ENCODE measurements at regions not wholly inside any gene's neighbourhood (a gene's known extent, or its start where the extent isn't known, plus 50 kb on each side); places are given as distances from the start of the nearest gene placed in this dataset.

DNA sequence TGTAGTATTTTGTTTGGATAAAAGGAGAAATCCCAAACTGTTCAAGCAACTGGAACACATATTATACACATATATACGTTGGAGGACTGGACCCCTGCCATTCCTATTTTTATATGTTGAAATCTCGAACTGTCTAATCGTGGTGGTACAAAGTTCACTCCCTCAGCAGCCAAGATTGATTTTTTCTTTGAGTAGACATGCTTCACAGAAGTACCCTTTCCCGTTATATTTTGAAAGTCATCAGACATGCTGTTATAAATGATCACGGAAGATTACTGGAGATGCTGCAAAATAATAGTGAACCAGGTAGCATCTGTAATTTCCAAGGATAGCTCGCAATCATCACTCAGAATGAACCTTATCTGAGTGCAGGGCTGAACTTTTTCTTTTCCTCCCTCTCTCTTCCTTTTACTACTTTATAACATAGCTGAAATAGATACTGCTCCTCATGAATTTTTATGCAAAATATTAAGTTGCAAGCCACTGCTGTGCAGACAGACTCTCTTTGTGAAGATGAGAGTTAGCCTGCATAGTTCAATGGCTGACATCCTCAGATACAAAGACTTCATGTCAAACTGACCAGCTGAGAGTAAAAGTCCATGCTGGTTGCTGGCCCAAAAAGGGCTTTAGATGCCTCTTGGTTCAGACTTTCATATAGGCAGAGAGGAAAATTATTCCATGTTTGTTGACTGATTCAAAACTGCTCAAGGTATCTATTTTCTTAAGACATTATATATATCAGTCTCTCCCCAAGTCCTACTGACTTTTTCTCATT is 451.9 kb downstream of the TMEM38B start:
- TF ChIP-seq ZNF565 (CRISPR knock-in tag; conservative IDR thresholded peaks at IDR 0.05; ENCODE audit: low read depth) = no peak

DNA sequence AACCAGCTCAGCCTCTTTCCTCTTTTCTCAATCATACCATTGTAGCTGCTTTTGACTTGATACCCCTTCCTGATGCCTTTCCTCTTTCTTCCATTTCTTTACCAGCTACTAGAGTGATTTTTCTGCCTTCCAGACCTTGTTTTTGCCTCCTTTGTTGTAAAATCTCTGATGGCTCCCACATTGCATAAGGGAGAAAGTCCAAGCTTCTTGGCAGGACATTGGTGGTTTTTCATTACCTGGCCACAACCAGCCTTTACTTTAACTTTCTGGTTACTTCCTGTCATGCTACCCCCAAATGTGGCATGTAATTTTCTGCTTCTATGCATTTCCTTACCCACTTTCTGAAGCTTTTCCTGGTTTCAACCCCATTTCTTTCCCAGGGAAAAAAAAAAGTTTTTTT is 452.5 kb downstream of the TMEM38B start:
- no peak for TF ChIP-seq PPARA (CRISPR knock-in tag; IDR thresholded peaks at IDR 0.05; ENCODE audit: borderline replicate concordance)
- no peak for TF ChIP-seq CSDC2 (CRISPR knock-in tag; IDR thresholded peaks at IDR 0.05)
- ATAC-seq = no peak

More for the DNA sequence above, 451.9 kb downstream of the TMEM38B start:
- ATAC-seq = no peak

DNA sequence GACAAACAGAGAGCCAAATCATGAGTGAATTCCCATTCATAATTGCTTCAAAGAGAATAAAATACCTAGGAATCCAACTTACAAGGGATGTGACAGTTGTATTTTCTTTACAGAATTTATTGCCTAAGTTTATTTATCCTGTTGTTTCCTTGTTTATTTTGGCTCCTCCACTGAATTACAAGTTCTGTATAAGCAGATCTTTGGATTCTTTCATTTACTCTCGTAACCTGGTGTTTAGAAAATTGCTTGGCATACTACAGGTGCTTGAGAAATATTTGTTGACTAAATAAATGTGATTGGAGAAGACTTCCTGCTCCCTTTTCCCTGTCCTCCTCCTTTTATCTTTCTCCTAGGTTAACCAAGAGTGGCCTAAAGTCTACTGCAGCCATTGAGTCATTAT is 455.6 kb downstream of the TMEM38B start:
- no peak for ATAC-seq

DNA sequence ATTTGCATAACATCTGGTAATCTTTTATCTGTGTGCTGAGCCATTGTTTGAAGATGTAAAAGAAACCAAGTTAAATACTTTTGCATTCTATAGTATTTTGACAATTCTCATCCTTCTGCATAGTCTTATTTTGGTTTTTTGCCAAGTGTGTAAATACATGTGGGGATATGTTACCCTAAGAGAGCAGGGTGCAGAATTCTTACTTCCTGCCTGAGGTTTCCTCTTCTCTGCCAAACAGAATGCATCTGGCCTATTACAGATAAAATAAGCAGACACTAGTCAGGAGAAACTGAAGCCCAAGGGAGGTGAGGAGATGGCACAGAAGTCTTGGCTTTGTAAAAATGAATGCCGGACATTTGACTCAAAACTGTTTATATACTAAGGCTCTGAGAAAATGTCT is 462.1 kb downstream of the TMEM38B start:
- ATAC-seq = no peak
- no peak for TF ChIP-seq ARNTL (CRISPR knock-in tag; IDR thresholded peaks at IDR 0.05; ENCODE audit: borderline replicate concordance, low read depth)

More for the DNA sequence above, 455.6 kb downstream of the TMEM38B start:
- no peak for TF ChIP-seq TCF4 (CRISPR knock-in tag; IDR thresholded peaks at IDR 0.05; ENCODE audit: borderline replicate concordance)
- no peak for TF ChIP-seq TOX (CRISPR knock-in tag; IDR thresholded peaks at IDR 0.05; ENCODE audit: borderline replicate concordance)
- no peak for TF ChIP-seq ZNF70 (CRISPR knock-in tag; IDR thresholded peaks at IDR 0.05)
- TF ChIP-seq ARNTL (CRISPR knock-in tag; IDR thresholded peaks at IDR 0.05; ENCODE audit: borderline replicate concordance, low read depth) = no peak
- TF ChIP-seq GLIS3 (CRISPR knock-in tag; IDR thresholded peaks at IDR 0.05) = no peak
- TF ChIP-seq BACH2 (CRISPR knock-in tag; IDR thresholded peaks at IDR 0.05; ENCODE audit: borderline replicate concordance) = no peak
- TF ChIP-seq, protein P1, sequence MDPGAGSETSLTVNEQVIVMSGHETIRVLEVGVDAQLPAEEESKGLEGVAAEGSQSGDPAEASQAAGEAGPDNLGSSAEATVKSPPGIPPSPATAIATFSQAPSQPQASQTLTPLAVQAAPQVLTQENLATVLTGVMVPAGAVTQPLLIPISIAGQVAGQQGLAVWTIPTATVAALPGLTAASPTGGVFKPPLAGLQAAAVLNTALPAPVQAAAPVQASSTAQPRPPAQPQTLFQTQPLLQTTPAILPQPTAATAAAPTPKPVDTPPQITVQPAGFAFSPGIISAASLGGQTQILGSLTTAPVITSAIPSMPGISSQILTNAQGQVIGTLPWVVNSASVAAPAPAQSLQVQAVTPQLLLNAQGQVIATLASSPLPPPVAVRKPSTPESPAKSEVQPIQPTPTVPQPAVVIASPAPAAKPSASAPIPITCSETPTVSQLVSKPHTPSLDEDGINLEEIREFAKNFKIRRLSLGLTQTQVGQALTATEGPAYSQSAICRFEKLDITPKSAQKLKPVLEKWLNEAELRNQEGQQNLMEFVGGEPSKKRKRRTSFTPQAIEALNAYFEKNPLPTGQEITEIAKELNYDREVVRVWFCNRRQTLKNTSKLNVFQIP (CRISPR knock-in tag; IDR thresholded peaks at IDR 0.05; ENCODE audit: borderline replicate concordance, low read depth) = no peak
- no peak for TF ChIP-seq ISL1 (CRISPR knock-in tag; IDR thresholded peaks at IDR 0.05)
- TF ChIP-seq OSR1 (CRISPR knock-in tag; IDR thresholded peaks at IDR 0.05) = no peak
- TF ChIP-seq ESRRG (CRISPR knock-in tag; IDR thresholded peaks at IDR 0.05) = no peak
- TF ChIP-seq, protein P2, sequence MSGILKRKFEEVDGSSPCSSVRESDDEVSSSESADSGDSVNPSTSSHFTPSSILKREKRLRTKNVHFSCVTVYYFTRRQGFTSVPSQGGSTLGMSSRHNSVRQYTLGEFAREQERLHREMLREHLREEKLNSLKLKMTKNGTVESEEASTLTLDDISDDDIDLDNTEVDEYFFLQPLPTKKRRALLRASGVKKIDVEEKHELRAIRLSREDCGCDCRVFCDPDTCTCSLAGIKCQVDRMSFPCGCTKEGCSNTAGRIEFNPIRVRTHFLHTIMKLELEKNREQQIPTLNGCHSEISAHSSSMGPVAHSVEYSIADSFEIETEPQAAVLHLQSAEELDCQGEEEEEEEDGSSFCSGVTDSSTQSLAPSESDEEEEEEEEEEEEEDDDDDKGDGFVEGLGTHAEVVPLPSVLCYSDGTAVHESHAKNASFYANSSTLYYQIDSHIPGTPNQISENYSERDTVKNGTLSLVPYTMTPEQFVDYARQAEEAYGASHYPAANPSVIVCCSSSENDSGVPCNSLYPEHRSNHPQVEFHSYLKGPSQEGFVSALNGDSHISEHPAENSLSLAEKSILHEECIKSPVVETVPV (CRISPR knock-in tag; IDR thresholded peaks at IDR 0.05) = no peak
- no peak for TF ChIP-seq RARB (CRISPR knock-in tag; IDR thresholded peaks at IDR 0.05)
- TF ChIP-seq ZFP30 (CRISPR knock-in tag; IDR thresholded peaks at IDR 0.05) = no peak
- no peak for TF ChIP-seq ZC3H10 (CRISPR knock-in tag; IDR thresholded peaks at IDR 0.05)
- TF ChIP-seq, protein P3, sequence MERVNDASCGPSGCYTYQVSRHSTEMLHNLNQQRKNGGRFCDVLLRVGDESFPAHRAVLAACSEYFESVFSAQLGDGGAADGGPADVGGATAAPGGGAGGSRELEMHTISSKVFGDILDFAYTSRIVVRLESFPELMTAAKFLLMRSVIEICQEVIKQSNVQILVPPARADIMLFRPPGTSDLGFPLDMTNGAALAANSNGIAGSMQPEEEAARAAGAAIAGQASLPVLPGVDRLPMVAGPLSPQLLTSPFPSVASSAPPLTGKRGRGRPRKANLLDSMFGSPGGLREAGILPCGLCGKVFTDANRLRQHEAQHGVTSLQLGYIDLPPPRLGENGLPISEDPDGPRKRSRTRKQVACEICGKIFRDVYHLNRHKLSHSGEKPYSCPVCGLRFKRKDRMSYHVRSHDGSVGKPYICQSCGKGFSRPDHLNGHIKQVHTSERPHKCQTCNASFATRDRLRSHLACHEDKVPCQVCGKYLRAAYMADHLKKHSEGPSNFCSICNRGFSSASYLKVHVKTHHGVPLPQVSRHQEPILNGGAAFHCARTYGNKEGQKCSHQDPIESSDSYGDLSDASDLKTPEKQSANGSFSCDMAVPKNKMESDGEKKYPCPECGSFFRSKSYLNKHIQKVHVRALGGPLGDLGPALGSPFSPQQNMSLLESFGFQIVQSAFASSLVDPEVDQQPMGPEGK (CRISPR knock-in tag; IDR thresholded peaks at IDR 0.05; ENCODE audit: borderline replicate concordance) = no peak
- no peak for TF ChIP-seq ZNF8 (CRISPR knock-in tag; IDR thresholded peaks at IDR 0.05)
- TF ChIP-seq PPARA (CRISPR knock-in tag; IDR thresholded peaks at IDR 0.05; ENCODE audit: borderline replicate concordance) = no peak
- TF ChIP-seq ZFP3 (CRISPR knock-in tag; IDR thresholded peaks at IDR 0.05) = no peak
- TF ChIP-seq, protein P4, sequence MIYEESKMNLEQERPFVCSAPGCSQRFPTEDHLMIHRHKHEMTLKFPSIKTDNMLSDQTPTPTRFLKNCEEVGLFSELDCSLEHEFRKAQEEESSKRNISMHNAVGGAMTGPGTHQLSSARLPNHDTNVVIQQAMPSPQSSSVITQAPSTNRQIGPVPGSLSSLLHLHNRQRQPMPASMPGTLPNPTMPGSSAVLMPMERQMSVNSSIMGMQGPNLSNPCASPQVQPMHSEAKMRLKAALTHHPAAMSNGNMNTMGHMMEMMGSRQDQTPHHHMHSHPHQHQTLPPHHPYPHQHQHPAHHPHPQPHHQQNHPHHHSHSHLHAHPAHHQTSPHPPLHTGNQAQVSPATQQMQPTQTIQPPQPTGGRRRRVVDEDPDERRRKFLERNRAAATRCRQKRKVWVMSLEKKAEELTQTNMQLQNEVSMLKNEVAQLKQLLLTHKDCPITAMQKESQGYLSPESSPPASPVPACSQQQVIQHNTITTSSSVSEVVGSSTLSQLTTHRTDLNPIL (CRISPR knock-in tag; IDR thresholded peaks at IDR 0.05; ENCODE audit: low read depth) = no peak
- no peak for TF ChIP-seq CSDC2 (CRISPR knock-in tag; IDR thresholded peaks at IDR 0.05)

DNA sequence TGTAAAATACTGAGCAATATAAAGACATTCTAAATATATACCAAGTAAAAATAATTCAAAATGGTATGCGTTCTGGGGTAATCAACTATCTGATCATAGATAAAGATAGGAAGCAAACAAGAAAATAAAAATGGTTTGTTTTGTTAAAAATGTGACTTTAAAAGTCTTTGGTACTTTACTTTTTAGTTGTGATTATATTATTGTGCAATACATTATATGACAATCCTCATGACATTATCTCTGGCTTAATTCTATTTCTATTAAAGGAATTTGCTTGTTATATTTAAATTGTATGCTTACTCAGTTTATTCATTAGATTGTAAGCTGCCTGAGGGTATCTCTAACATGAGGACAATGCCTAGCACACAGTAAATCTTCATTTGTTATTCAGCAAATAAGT is 477.9 kb downstream of the TMEM38B start:
- ATAC-seq = no peak
- TF ChIP-seq, protein P3 (CRISPR knock-in tag; IDR thresholded peaks at IDR 0.05; ENCODE audit: borderline replicate concordance) = no peak
- TF ChIP-seq RARB (CRISPR knock-in tag; IDR thresholded peaks at IDR 0.05) (no peak), GLIS3 (CRISPR knock-in tag; IDR thresholded peaks at IDR 0.05) (no peak)
- TF ChIP-seq, protein P5, sequence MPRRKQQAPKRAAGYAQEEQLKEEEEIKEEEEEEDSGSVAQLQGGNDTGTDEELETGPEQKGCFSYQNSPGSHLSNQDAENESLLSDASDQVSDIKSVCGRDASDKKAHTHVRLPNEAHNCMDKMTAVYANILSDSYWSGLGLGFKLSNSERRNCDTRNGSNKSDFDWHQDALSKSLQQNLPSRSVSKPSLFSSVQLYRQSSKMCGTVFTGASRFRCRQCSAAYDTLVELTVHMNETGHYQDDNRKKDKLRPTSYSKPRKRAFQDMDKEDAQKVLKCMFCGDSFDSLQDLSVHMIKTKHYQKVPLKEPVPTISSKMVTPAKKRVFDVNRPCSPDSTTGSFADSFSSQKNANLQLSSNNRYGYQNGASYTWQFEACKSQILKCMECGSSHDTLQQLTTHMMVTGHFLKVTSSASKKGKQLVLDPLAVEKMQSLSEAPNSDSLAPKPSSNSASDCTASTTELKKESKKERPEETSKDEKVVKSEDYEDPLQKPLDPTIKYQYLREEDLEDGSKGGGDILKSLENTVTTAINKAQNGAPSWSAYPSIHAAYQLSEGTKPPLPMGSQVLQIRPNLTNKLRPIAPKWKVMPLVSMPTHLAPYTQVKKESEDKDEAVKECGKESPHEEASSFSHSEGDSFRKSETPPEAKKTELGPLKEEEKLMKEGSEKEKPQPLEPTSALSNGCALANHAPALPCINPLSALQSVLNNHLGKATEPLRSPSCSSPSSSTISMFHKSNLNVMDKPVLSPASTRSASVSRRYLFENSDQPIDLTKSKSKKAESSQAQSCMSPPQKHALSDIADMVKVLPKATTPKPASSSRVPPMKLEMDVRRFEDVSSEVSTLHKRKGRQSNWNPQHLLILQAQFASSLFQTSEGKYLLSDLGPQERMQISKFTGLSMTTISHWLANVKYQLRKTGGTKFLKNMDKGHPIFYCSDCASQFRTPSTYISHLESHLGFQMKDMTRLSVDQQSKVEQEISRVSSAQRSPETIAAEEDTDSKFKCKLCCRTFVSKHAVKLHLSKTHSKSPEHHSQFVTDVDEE (CRISPR knock-in tag; IDR thresholded peaks at IDR 0.05) = no peak
- TF ChIP-seq, protein P1 (CRISPR knock-in tag; IDR thresholded peaks at IDR 0.05; ENCODE audit: borderline replicate concordance, low read depth) = no peak
